Liver (tissue), 3 donors: ENCODE measurements at regions not wholly inside any gene's neighbourhood (a gene's known extent, or its start where the extent isn't known, plus 50 kb on each side); places are given as distances from the start of the nearest gene placed in this dataset.

Experiments used
- EGR1 ChIP-seq, 2 donors: IDR thresholded peaks; 2 replicates each; pipeline ENCODE4 v1.6.1; 2016 to 2018; ENCODE audit warnings: antibody characterized with exemption in 2 of 2, low read depth in 2 of 2
- GABPA ChIP-seq, 2 donors: IDR thresholded peaks in 1 of 2; conservative IDR thresholded peaks in 1 of 2; 2 replicates each; pipeline ENCODE4 v1.6.1; 2016; ENCODE audit warnings: antibody characterized with exemption in 2 of 2, mild to moderate bottlenecking in 1 of 2, moderate library complexity in 1 of 2
- HNF4A ChIP-seq, 2 donors: conservative IDR thresholded peaks; 2 replicates each; pipeline ENCODE4 v1.6.1; 2016; ENCODE audit warnings: antibody characterized with exemption in 2 of 2, mild to moderate bottlenecking in 2 of 2
- JUND ChIP-seq, 2 donors: IDR thresholded peaks; 2 replicates each; pipeline ENCODE4 v1.6.1; 2016; ENCODE audit warnings: antibody characterized with exemption in 2 of 2
- SP1 ChIP-seq: IDR thresholded peaks from 2 replicates; pipeline ENCODE4 v1.6.1; 2018; ENCODE audit warnings: antibody characterized with exemption, mild to moderate bottlenecking
- YY1 ChIP-seq: IDR thresholded peaks from 2 replicates; pipeline ENCODE4 v1.6.1; 2016; ENCODE audit warnings: antibody characterized with exemption, mild to moderate bottlenecking
- TF ChIP-seq, protein P1 (sequence below): fragments of 150-350 bp; IDR thresholded peaks from 2 replicates; pipeline ENCODE4 v1.5.1; 2017; ENCODE audit warnings: improper control_type of control experiment, low read depth, low read length; ENCODE audit not compliant: missing input control
- TF ChIP-seq, protein P2 (sequence below): IDR thresholded peaks from 2 replicates; pipeline ENCODE4 v1.6.1; 2016; ENCODE audit warnings: antibody characterized with exemption, mild to moderate bottlenecking
- TF ChIP-seq, protein P3 (sequence below): IDR thresholded peaks from 2 replicates; pipeline ENCODE4 v1.6.1; 2016; ENCODE audit warnings: antibody characterized with exemption
- donor health status: healthy.
- donor health status: healthy.

DNA sequence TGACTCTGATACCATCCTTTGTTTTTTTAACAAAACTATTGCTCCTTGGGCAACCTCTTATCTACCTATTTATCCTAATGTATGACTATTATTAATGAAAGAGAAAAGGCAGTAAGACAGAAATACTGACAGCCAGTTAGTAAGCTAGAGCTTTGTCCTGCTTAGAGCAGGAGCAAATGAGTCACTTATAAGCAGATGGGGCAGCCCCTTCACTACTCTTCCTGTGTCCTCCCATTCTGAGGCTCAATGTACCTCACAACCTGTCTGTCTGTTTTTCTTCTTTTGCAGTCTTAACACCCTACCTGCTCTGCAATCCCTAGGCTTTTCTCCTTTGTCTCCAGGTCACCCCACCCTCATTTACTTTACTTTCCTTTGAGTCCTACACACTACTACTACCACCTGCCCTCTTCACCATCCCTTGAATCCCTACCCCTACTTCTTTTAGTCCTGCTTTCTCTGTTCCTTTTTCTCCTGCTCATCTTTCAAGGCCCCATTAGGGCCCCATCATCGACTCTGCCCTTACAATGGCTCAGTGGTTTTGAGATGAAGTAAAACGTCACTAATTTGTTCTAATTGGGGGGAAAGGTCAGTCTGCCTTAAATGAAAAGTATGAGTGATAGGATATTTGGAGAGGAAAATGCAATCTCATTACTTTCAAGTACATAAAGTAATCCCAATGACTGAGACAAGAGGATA lies 294.3 kb downstream of the GUCY2F start:
- TF ChIP-seq, protein P1, sequence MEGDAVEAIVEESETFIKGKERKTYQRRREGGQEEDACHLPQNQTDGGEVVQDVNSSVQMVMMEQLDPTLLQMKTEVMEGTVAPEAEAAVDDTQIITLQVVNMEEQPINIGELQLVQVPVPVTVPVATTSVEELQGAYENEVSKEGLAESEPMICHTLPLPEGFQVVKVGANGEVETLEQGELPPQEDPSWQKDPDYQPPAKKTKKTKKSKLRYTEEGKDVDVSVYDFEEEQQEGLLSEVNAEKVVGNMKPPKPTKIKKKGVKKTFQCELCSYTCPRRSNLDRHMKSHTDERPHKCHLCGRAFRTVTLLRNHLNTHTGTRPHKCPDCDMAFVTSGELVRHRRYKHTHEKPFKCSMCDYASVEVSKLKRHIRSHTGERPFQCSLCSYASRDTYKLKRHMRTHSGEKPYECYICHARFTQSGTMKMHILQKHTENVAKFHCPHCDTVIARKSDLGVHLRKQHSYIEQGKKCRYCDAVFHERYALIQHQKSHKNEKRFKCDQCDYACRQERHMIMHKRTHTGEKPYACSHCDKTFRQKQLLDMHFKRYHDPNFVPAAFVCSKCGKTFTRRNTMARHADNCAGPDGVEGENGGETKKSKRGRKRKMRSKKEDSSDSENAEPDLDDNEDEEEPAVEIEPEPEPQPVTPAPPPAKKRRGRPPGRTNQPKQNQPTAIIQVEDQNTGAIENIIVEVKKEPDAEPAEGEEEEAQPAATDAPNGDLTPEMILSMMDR = no peak
- TF ChIP-seq SP1 (no peak), JUND (IDR thresholded peaks at IDR 0.05) (no peak), GABPA (IDR thresholded peaks at IDR 0.05 in 1 of 2, conservative IDR thresholded peaks at IDR 0.05 in 1 of 2) (no peak), HNF4A (conservative IDR thresholded peaks at IDR 0.05) (no peak), EGR1 (IDR thresholded peaks at IDR 0.05; ENCODE audit: low read depth in 2 of 2) (no peak), YY1 (no peak)
- TF ChIP-seq, protein P2, sequence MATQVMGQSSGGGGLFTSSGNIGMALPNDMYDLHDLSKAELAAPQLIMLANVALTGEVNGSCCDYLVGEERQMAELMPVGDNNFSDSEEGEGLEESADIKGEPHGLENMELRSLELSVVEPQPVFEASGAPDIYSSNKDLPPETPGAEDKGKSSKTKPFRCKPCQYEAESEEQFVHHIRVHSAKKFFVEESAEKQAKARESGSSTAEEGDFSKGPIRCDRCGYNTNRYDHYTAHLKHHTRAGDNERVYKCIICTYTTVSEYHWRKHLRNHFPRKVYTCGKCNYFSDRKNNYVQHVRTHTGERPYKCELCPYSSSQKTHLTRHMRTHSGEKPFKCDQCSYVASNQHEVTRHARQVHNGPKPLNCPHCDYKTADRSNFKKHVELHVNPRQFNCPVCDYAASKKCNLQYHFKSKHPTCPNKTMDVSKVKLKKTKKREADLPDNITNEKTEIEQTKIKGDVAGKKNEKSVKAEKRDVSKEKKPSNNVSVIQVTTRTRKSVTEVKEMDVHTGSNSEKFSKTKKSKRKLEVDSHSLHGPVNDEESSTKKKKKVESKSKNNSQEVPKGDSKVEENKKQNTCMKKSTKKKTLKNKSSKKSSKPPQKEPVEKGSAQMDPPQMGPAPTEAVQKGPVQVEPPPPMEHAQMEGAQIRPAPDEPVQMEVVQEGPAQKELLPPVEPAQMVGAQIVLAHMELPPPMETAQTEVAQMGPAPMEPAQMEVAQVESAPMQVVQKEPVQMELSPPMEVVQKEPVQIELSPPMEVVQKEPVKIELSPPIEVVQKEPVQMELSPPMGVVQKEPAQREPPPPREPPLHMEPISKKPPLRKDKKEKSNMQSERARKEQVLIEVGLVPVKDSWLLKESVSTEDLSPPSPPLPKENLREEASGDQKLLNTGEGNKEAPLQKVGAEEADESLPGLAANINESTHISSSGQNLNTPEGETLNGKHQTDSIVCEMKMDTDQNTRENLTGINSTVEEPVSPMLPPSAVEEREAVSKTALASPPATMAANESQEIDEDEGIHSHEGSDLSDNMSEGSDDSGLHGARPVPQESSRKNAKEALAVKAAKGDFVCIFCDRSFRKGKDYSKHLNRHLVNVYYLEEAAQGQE = no peak
- TF ChIP-seq, protein P3, sequence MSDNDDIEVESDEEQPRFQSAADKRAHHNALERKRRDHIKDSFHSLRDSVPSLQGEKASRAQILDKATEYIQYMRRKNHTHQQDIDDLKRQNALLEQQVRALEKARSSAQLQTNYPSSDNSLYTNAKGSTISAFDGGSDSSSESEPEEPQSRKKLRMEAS = no peak
